OCI-LY7 (cell line): ENCODE measurements at regions not wholly inside any gene's neighbourhood (a gene's known extent, or its start where the extent isn't known, plus 50 kb on each side); places are given as distances from the start of the nearest gene placed in this dataset.

Experiments
- BruUV-seq: library from RNA; stranded (reverse); fragments of 400-500 nt; replicated peaks from 2 replicates; lab custom pipeline; 2021; lab: Mats Ljungman, UMichigan
- CTCF ChIA-PET: fragments of 300-600 bp; sonication (Branson Sonifier 250); formaldehyde crosslinking; loops from one replicate; lab custom pipeline; 2022; ENCODE audit warnings: antibody characterized with exemption; ENCODE audit not compliant: unreplicated experiment; lab: Charles Lee
- POLR2A ChIA-PET: fragments of 300-600 bp; sonication (Branson Sonifier 250); formaldehyde crosslinking; loops from one replicate; lab custom pipeline; 2022; ENCODE audit warnings: antibody characterized with exemption; lab: Charles Lee
- DNase-seq: peaks from one replicate; pipeline ENCODE4 v3.0.0-alpha.2; 2015; ENCODE audit warnings: low spot score
- H2AFZ ChIP-seq: fragments of 200-600 bp; sonication (generic), shearing (Covaris generic); 2 replicates; pipeline ENCODE4 v1.6.1; 2014; ENCODE audit warnings: mild to moderate bottlenecking, antibody characterized with exemption, low read length, moderate library complexity
- H3K27ac ChIP-seq: fragments of 200-600 bp; sonication (generic); 2 replicates; pipeline ENCODE4 v1.5.1; 2014; ENCODE audit warnings: mixed run types, low read depth, mild to moderate bottlenecking, moderate library complexity, low read length, inconsistent platforms; ENCODE audit not compliant: poor library complexity, severe bottlenecking
- H3K36me3 ChIP-seq: fragments of 200-600 bp; sonication (generic); 2 replicates; pipeline ENCODE4 v1.6.1; 2014; ENCODE audit warnings: mild to moderate bottlenecking, antibody characterized with exemption, low read length, moderate library complexity, mixed read lengths; ENCODE audit not compliant: insufficient read depth
- H3K4me1 ChIP-seq: fragments of 200-600 bp; sonication (generic); 2 replicates; pipeline ENCODE4 v1.5.1; 2014; ENCODE audit warnings: mild to moderate bottlenecking, low read length; ENCODE audit not compliant: insufficient read depth, poor library complexity, severe bottlenecking
- H3K4me2 ChIP-seq: fragments of 200-600 bp; sonication (generic); 2 replicates; pipeline ENCODE4 v1.6.1; 2014; ENCODE audit warnings: mild to moderate bottlenecking, low read length
- H3K4me3 ChIP-seq: fragments of 200-600 bp; sonication (generic); 2 replicates; pipeline ENCODE4 v1.5.1; 2014; ENCODE audit warnings: mild to moderate bottlenecking, low read depth, low read length; ENCODE audit not compliant: poor library complexity, severe bottlenecking
- H3K79me2 ChIP-seq: fragments of 200-600 bp; sonication (generic); 2 replicates; pipeline ENCODE4 v1.6.1; 2016; ENCODE audit warnings: low read depth, mild to moderate bottlenecking, low read length, moderate library complexity, mixed read lengths; ENCODE audit not compliant: insufficient read depth
- H3K9me2 ChIP-seq: fragments of 200-600 bp; sonication (generic); 2 replicates; pipeline ENCODE4 v1.6.1; 2016; ENCODE audit warnings: mild to moderate bottlenecking, low read length, mixed read lengths; ENCODE audit not compliant: insufficient read depth
- H3K9me3 ChIP-seq: fragments of 200-600 bp; sonication (generic); 2 replicates; pipeline ENCODE4 v1.6.1; 2014; ENCODE audit warnings: mild to moderate bottlenecking, mixed run types, low read length, mixed read lengths
- H4K20me1 ChIP-seq: fragments of 200-600 bp; sonication (generic); 2 replicates; pipeline ENCODE4 v1.6.1; 2014; ENCODE audit warnings: mild to moderate bottlenecking, antibody characterized with exemption, low read length, moderate library complexity, mixed read lengths; ENCODE audit not compliant: insufficient read depth
- CTCF ChIP-seq: fragments of 200-600 bp; sonication (generic); conservative IDR thresholded peaks from 2 replicates; pipeline ENCODE4 v1.5.1; 2014; ENCODE audit warnings: mild to moderate bottlenecking, antibody characterized with exemption, low read length, moderate library complexity, mixed read lengths
- EZH2phosphoT487 ChIP-seq: fragments of 200-600 bp; sonication (generic); IDR thresholded peaks from 2 replicates; pipeline ENCODE4 v1.6.1; 2018; ENCODE audit warnings: low read depth, borderline replicate concordance, mild to moderate bottlenecking, mixed run types, antibody characterized with exemption, low read length, moderate library complexity, mixed read lengths
- intact Hi-C: fragments of 100-400 bp; cut with micrococcal nuclease; formaldehyde crosslinking; loops from one replicate; pipeline ENCODE4 v1.10.0; 2022; ENCODE audit not compliant: unreplicated experiment

GRCh38 chr1:73722055-73722454 is 475.9 kb downstream of the LRRIQ3 start:
- Histone ChIP-seq H3K4me3 (no peak overlapping the region), H3K9me2 (no peaks in the 10 kb centered on the region), H2AFZ (no peak overlapping the region), H3K27ac (no peak overlapping the region), H3K4me1 (no peaks in the 10 kb centered on the region), H3K79me2 (no peaks in the 10 kb centered on the region), H3K36me3 (no peaks in the 10 kb centered on the region), H3K9me3 (no peaks in the 10 kb centered on the region), H3K4me2 (no peak overlapping the region), H4K20me1 (no peaks in the 10 kb centered on the region)
- ChIA-PET CTCF (no interaction called here), POLR2A (no interaction called here)
- DNase-seq = no peak
- intact Hi-C loops = no loop called here
- TF ChIP-seq CTCF = no peak
- no peak for TF ChIP-seq EZH2phosphoT487
- no TSS peak for BruUV-seq

GRCh38 chr1:73717976-73718375 is 480.0 kb downstream of the LRRIQ3 start:
- Histone ChIP-seq H3K4me2 (no peak overlapping the region), H3K9me3 (no peaks in the 10 kb centered on the region), H3K27ac (no peak overlapping the region), H3K9me2 (no peaks in the 10 kb centered on the region), H2AFZ (no peak overlapping the region), H3K4me3 (no peak overlapping the region), H3K79me2 (no peaks in the 10 kb centered on the region), H3K4me1 (no peaks in the 10 kb centered on the region), H3K36me3 (no peaks in the 10 kb centered on the region), H4K20me1 (no peaks in the 10 kb centered on the region)
- POLR2A ChIA-PET = interaction anchor here (0.6 kb wide), 1 partner anchor 110 kb away, joined by 4 read pairs; no protein-coding TSS in a partner anchor
- CTCF ChIA-PET = no interaction called here
- intact Hi-C loops = no loop called here
- TF ChIP-seq EZH2phosphoT487 (no peak), CTCF (no peak)
- BruUV-seq = no TSS peak
- DNase-seq = no peak

- Histone ChIP-seq H2AFZ (no peak overlapping the region), H4K20me1 (no peaks in the 10 kb centered on the region), H3K36me3 (no peaks in the 10 kb centered on the region), H3K27ac (no peak overlapping the region), H3K9me2 (no peaks in the 10 kb centered on the region), H3K9me3 (no peaks in the 10 kb centered on the region), H3K79me2 (no peaks in the 10 kb centered on the region), H3K4me3 (no peak overlapping the region), H3K4me1 (no peaks in the 10 kb centered on the region), H3K4me2 (no peak overlapping the region)
- ChIA-PET POLR2A (no interaction called here), CTCF (no interaction called here)
- BruUV-seq = no TSS peak
- TF ChIP-seq EZH2phosphoT487 (no peak), CTCF (no peak)
- DNase-seq = no peak
- intact Hi-C loops = no loop called here
Observed at GRCh38 chr1:73711089-73711488, 486.9 kb downstream of the LRRIQ3 start.
